Upper lobe of left lung (tissue), 6 donors: ENCODE measurements at regions not wholly inside any gene's neighbourhood (a gene's known extent, or its start where the extent isn't known, plus 50 kb on each side); places are given as distances from the start of the nearest gene placed in this dataset.

Experiments used
- ATAC-seq, 2 donors: fragments of 200-7000 bp; cut with Tn5 transposase; one replicate each; pipeline ENCODE4 v1.9.1; 2022; ENCODE audit warnings: mild to moderate bottlenecking in 2 of 2, moderate library complexity in 2 of 2; ENCODE audit not compliant: low FRiP score in 2 of 2
- DNase-seq, 2 donors: peaks; one replicate each; pipeline ENCODE4 v3.0.0-alpha.2; 2019 to 2020
- H3K27ac ChIP-seq, 4 donors: fragments of 200-600 bp; sonication (generic); one replicate each; pipeline ENCODE4 v1.5.1; 2016 to 2019
- H3K27me3 ChIP-seq, 4 donors: fragments of 200-600 bp; sonication (generic); one replicate each; pipeline ENCODE4 v1.5.1; 2017 to 2019
- H3K36me3 ChIP-seq, 4 donors: fragments of 200-600 bp; sonication (generic); one replicate each; pipeline ENCODE4 v1.5.1; 2016 to 2019
- H3K4me1 ChIP-seq, 4 donors: fragments of 200-600 bp; sonication (generic); one replicate each; pipeline ENCODE4 v1.5.1; 2018 to 2019
- H3K4me3 ChIP-seq, 4 donors: fragments of 200-600 bp; sonication (generic); one replicate each; pipeline ENCODE4 v1.5.1; 2017 to 2019; ENCODE audit warnings: mild to moderate bottlenecking in 2 of 4, moderate library complexity in 1 of 4
- H3K9me3 ChIP-seq, 4 donors: fragments of 200-600 bp; sonication (generic); one replicate each; pipeline ENCODE4 v1.5.1; 2018 to 2019
- CTCF ChIP-seq, 6 experiments: fragments of 450-650 bp in 4 of 6; fragments of 200-600 bp in 2 of 6; sonication (generic) in 2 of 6; IDR thresholded peaks; one replicate each; pipeline ENCODE4 v1.5.1; 2016 to 2019; ENCODE audit warnings: antibody characterized with exemption in 6 of 6
- EP300 ChIP-seq, 4 donors: sonication (generic); formaldehyde crosslinking; IDR thresholded peaks; one replicate each; pipeline ENCODE4 v1.5.1; 2017; ENCODE audit warnings: antibody characterized with exemption in 4 of 4, control low read depth in 2 of 4
- POLR2A ChIP-seq, 4 donors: fragments of 450-650 bp; IDR thresholded peaks; one replicate each; pipeline ENCODE4 v1.5.1; 2016 to 2017; ENCODE audit warnings: antibody characterized with exemption in 4 of 4, mild to moderate bottlenecking in 2 of 4
- POLR2AphosphoS5 ChIP-seq, 2 donors: sonication (generic); formaldehyde crosslinking; IDR thresholded peaks; one replicate each; pipeline ENCODE4 v1.5.1; 2017; ENCODE audit warnings: antibody characterized with exemption in 2 of 2
- WGBS, 2 donors: methylation state at CpG; one replicate each; pipeline ENCODE4 v1.1.5; 2017 to 2018; 5-methylcytosine and 5-hydroxymethylcytosine counted together
- donor health status: DM: no; HTN: no; CAD: no; lungs with moderate emphysema.
- donor health status: DM: no; HTN: yes; CAD: no; lungs with severe emphysema.

GRCh38 chr7:157485361-157485831 is 148.6 kb downstream of the DNAJB6 start:
- ATAC-seq, result no peak
- no peak overlapping the region for H3K4me3 ChIP-seq
- no peaks in the 10 kb centered on the region for H3K4me1 ChIP-seq
- no peak overlapping the region for H3K27ac ChIP-seq
- TF ChIP-seq POLR2AphosphoS5 (IDR thresholded peaks at IDR 0.05) (no peak), POLR2A (IDR thresholded peaks at IDR 0.05) (no peak), CTCF (IDR thresholded peaks at IDR 0.05) (no peak), EP300 (IDR thresholded peaks at IDR 0.05) (no peak)
- no peak for DNase-seq
- H3K27me3 ChIP-seq, result no peaks in the 10 kb centered on the region
- no peaks in the 10 kb centered on the region for H3K36me3 ChIP-seq
- no peaks in the 10 kb centered on the region for H3K9me3 ChIP-seq
- WGBS, 2 donors, result 52 to 84% methylated on average over 3 to 12 of the region's 12 CpGs

- H3K9me3 ChIP-seq, result peaks cover 0 to 2% (median 0%) of the 10 kb centered on the region in 4 donors
- H3K27ac ChIP-seq, result no peak overlapping the region
- H3K27me3 ChIP-seq, result no peaks in the 10 kb centered on the region
- no peak overlapping the region for H3K4me3 ChIP-seq
- H3K4me1 ChIP-seq, result no peaks in the 10 kb centered on the region
- H3K36me3 ChIP-seq, result no peaks in the 10 kb centered on the region
- WGBS, 2 donors, result 68 to 72% methylated on average over 11 of the region's 11 CpGs
- no peak for TF ChIP-seq POLR2AphosphoS5 (IDR thresholded peaks at IDR 0.05)
- TF ChIP-seq POLR2A (IDR thresholded peaks at IDR 0.05), result no peak
- TF ChIP-seq CTCF (IDR thresholded peaks at IDR 0.05), result no peak
- no peak for TF ChIP-seq EP300 (IDR thresholded peaks at IDR 0.05)
- no peak for ATAC-seq
- no peak for DNase-seq
Measured at GRCh38 chr7:157486007-157486755, 149.4 kb downstream of the DNAJB6 start.

- WGBS, 2 donors, result 88% methylated on average over 19 to 24 of the region's 24 CpGs
- ATAC-seq, result no peak
- no peak for TF ChIP-seq POLR2A (IDR thresholded peaks at IDR 0.05)
- no peak for TF ChIP-seq POLR2AphosphoS5 (IDR thresholded peaks at IDR 0.05)
- TF ChIP-seq CTCF (IDR thresholded peaks at IDR 0.05), result no peak
- no peak for TF ChIP-seq EP300 (IDR thresholded peaks at IDR 0.05)
Measured at GRCh38 chr7:157487046-157487770, 150.4 kb downstream of the DNAJB6 start.

GRCh38 chr7:157488281-157488680 is 151.5 kb downstream of the DNAJB6 start:
- no peaks in the 10 kb centered on the region for H3K27me3 ChIP-seq
- H3K36me3 ChIP-seq, result no peaks in the 10 kb centered on the region
- no peaks in the 10 kb centered on the region for H3K4me1 ChIP-seq
- no peak overlapping the region for H3K27ac ChIP-seq
- peak in 1 of 2 donors; percentile 47 for DNase-seq
- 90 to 92% methylated on average over 24 of the region's 24 CpGs for WGBS, 2 donors
- ATAC-seq, result no peak
- peaks cover 0 to 6% (median 0%) of the 10 kb centered on the region in 4 donors for H3K9me3 ChIP-seq
- H3K4me3 ChIP-seq, result no peak overlapping the region
- TF ChIP-seq POLR2AphosphoS5 (IDR thresholded peaks at IDR 0.05) (no peak), POLR2A (IDR thresholded peaks at IDR 0.05) (no peak), EP300 (IDR thresholded peaks at IDR 0.05) (no peak), CTCF (IDR thresholded peaks at IDR 0.05) (no peak)

More at GRCh38 chr7:157487046-157487770, 150.4 kb downstream of the DNAJB6 start:
- no peak overlapping the region for H3K4me3 ChIP-seq
- no peaks in the 10 kb centered on the region for H3K27me3 ChIP-seq
- H3K27ac ChIP-seq, result no peak overlapping the region
- peaks cover 0 to 6% (median 0%) of the 10 kb centered on the region in 4 donors for H3K9me3 ChIP-seq
- H3K4me1 ChIP-seq, result no peaks in the 10 kb centered on the region
- DNase-seq, result no peak
- H3K36me3 ChIP-seq, result no peaks in the 10 kb centered on the region
